GM21360 (cell line): ENCODE measurements at regions not wholly inside any gene's neighbourhood (a gene's known extent, or its start where the extent isn't known, plus 50 kb on each side); places are given as distances from the start of the nearest gene placed in this dataset.

Source experiments
- ATAC-seq: cut with Tn5 transposase; IDR thresholded peaks from one replicate; pipeline ENCODE4 v1.9.1; 2021; ENCODE audit warnings: mild to moderate bottlenecking, moderate library complexity; ENCODE audit not compliant: unreplicated experiment

DNA sequence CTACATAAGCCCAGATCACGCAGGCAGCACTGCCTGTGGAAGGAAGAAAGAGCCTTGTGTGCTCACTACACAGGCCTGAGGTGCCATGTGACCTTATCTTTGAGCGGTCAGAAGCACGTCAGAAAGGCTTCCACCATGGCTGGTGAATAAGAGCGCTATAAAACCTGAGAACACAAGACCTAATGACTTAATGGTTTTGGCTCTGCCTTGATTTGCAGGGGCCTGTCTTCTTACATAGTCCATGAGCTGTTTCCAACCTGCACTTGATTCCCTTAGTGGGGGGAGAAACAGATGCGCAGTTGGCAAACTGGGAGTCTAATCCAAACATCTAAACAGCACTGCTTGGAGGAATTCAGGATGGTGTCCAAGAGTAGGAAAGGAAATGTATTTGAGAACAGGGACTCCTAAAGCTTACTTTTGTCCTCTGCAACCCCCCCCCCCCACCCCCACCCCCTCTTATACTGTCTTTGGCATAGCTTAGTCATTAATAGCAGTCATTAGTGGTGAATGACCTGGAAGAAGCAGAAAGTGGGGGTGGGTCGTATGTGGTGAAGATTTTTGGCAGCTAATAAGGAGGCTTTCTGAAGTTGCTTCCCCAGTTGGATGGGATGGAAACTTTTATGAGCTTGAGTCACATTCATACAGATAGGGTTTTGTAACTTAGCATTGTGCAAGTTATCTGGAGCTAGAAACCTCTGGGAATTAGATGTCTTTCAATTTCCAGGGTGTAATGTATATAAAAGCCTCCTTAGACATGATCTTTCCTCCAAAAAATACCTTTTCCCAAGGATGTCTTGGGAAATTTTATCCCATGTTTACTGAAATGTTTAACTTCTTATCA is 454.1 kb downstream of the MEIS1 start:
- ATAC-seq, result no peak

DNA sequence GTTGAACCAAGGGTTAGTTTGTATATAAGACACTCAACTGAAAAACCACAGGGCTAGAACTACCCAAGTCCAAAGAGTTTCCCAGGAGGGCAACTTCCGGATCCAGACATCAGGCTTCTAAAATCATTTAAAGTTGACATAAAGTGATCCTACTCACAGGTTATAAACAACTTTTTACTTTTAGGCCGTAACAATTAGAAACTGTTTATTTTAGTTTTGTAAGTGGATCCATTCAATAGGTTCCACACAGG is 454.6 kb downstream of the MEIS1 start:
- ATAC-seq, result no peak

DNA sequence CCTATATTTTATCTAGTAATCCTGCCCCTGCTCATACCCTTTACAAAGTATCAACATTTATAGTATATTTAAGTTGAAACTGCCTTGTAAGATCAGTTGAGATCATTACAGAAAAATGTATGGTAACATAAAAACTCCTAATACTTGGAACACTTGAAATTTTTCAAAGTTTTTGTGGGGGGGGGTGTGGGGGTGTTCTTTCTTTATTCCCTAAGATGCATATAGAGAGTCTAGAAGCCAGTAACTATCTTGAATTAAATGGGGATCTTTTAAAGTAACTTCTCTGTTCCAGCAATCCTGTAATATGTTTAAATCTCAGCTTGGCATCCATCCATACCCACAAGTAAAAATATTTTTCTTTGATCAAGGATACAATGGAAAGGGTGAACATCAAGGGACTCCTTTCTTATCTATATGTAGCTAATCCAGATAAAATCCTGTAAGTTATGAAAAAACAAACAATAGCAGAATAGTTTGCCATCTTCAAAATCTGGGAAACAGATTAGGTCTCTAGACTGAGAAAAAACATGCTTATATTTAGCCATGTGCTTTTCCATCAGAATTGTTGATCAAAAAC is 455.3 kb downstream of the MEIS1 start:
- no peak for ATAC-seq

DNA sequence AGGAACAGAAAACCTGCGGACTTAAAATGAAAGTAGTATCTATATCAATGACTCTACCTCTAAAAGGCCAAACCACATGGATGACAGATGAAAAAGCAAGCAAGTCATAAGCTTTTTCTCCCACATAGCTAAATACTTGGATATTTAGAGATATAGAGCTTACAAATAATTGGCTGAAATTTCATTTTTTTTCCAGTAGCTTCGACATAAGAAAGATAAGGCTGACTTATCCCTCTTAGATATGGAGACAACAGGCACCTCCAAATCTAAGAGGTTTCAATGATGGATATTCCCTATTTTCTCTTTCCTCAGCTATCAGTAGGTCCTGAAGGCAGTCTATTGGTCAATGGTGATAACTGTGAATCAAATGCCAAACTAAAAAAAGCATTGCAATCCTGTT is 460.3 kb downstream of the MEIS1 start:
- ATAC-seq, result no peak

DNA sequence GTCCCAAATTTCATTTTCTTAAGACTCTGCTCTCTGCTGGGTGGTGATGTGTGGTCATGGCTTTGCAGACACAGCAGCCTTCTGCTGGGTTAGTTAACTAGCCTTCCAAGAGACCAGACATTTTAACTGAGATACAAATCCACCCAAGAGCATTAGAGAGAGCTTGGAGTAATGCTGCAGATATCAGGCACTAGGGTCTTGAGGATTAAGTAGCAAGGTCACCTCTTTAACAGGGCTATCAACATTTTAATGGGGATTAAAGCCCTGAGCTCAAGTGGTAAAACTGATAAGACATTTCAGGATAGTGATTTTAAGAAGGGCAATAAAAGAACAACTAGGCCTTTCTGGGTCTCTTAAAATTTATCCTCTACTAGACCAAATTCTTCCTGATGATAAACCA is 461.2 kb downstream of the MEIS1 start:
- no peak for ATAC-seq

DNA sequence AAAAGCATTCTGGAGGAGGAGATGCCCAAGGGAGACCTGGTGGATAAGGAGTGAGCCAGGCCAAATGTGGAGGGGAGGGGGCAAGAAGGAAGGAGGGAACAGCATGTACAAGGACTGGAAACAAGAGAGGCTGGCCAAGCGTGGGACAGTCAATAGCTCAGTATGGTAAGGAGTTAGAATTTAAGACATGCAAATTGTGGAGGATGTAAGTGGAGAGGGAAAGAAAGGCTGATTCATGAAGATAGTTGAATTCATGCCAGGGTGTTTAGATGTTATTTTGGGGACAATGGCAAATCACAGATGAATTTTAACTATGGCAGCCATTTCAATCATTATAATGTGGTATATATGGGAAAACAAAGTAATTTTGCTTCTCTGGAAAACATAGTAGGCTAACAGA is 462.3 kb downstream of the MEIS1 start:
- no peak for ATAC-seq

DNA sequence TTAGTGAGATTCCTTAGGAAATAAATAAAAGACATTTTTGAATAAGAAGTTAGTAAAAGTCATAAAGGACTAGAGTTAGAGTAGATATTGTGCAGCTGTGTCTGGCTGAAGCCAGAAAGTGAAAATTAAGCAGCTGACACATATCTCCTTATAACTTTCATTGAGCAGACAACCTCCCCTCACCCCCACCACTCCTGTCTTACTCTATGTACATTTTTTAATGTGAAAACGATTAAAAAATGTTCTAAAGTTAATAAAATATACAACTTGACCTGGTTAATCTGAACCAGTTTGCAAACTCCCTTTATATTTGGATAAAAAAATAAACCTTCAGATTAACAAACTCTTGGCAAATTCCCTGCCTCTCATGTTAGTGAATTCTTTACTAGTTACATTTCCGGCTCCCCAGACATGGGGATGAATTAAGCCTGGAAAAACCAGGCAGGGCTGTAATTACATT is 462.8 kb downstream of the MEIS1 start:
- ATAC-seq, result no peak

DNA sequence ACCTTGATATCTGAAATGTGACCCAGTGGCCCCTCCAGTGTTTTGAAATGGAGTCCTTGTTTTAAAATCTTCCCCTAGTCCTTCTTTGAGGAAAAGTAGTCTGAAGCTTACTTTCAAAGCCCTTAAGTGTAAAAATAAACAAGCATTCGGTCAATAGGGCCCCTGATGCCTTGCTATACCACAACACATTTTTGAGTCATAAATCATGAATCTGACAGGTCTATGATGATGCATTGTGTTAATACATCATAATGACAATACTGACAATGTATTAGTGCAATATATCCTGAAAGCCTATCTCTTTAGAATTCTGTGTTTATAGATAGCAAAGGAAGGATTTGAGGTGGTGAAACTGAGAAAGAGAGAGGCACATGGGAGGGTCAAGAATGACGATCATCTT is 464.2 kb downstream of the MEIS1 start:
- no peak for ATAC-seq

DNA sequence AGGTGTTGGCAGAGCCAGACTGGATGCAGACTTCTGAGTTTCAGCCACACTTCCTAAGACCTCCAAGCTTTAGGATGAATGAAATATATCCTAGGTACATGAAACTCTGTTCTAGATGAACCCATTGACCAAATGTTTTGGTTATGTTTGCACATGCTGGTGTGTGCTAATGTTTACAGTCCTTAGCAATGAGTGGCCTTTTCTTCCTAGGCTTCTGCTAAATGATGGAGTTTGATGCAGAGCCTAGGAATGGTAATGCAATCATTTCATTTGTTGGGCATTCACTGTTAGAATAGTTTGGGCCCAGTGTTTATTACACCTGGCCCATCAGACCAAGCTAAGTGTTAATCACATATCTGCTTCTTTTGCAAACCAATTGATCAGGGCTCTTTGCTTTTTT is 464.7 kb downstream of the MEIS1 start:
- ATAC-seq, result no peak

DNA sequence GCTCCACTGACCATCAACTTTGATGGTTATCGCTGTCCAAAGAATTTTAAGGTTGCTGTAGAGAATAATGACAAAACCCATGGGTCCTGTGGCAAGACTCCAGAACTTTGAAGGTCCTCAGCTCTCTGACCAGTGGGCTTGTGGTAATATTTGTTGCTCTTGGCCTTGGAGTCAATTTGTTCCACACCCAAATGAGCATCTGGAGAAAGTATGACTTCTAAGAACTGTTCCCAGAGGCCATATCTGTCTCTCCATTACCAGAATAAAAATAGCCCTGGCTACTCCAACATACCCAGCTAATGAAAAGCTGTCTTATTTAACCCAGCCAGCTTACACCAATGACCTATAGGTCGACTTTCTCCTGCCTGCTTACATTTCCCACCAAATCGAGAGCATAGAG is 466.4 kb downstream of the MEIS1 start:
- ATAC-seq, result no peak

DNA sequence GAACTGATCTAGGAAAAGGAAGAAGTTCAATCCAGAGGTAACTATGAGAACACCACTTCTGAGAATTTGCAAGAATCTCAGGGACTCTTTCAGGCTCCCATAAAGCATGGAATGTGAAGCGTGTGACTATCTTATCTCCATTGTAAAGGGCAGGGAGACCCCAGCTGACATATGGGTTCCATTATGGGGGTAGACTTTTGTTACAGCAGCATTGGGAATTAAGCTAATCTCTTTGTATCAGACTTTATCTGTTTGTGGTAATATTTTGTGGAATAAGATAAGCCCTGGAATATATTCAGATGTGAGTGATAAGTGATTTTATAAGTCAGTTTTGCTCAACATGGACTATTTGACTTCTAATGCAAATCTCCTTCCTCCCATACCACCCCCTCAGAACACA is 468.3 kb downstream of the MEIS1 start:
- no peak for ATAC-seq

DNA sequence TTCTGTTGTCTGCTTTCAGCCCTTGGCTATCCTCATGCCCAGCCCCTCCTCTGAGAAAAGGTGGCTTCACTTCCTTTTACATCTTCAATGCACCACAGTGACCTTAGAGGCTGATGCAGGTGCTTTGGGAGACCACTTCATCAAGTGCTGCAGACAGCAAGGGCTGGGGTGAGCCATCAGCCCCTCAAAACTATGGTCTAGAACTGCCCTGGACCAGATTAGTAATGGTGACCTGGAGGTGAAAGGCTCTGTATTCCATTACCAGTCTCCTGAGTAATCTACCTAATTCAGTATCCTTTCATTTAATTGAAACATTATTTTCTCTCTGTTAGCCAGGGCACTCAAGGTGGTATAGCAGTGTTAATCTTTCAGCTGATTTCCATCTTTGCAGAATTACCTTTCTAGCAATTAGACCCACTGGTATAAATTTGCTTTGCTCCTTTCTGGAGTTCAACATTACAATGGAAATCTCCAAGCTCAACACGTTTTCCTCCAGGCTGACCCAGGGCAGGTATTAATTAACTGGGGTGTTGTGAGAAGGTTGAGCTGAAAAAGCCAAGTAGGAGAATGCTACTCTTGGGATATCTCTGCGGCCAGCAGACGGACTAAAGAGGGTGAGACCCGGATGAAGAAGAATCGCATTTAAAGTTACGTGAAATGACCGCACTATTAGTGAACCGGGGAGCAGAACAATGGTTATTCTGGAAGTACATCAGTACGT is 469.0 kb downstream of the MEIS1 start:
- no peak for ATAC-seq

DNA sequence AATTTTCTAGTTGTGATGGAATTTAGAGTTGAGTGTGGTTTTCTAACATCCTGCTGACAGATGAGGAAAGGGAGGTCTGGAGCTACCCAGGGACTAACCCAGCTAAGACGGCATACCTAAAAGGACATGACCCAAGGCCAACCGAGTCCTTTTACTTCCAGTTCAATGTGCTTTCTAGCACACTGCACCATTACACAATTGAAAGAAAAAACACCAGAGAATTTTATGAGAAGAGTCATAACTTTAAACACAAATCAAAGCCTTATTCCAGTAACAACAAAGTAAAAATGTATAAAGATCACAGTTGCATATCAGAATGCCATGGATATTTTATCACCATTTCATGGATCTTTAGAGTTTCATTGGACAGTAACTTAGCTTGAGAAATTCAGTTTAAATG is 480.3 kb downstream of the MEIS1 start:
- ATAC-seq, result no peak

DNA sequence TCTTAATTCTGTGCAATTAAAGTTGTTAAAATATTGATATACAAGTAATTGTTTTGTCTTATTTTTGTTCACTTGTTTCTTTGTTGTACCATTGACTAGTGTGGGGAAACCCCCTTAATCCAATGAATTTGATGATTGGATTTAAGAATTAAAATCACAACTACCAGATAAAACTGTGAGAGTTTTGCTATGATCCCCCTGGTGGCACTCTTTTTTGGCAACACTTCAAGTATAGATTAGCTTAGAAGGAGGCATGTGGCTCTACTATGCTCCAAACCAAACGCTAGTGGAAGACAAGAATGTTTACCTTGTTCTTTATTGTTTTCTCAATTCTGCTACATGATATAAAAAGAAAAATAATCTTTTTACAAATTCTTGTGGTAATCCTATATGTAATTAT is 477.8 kb upstream of the ETAA1 start:
- ATAC-seq, result no peak

DNA sequence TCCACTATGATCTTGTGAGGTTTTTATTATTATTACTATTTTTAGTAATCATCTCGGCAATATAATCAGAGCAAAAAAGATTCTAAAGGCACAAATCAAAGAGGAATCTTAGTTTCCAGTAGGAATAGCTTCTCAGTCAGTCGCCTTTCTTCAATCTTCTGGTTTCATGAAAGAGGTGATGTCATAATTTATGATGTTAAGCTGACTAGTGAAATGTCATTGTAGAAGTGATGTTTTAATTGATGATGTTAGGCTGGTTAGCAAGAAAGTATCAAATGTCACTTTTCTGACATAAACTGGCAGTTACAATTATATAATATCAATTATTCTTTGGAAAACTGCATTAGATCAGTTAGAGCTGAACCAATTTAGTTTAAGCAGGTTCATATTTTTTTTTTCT is 476.7 kb upstream of the ETAA1 start:
- no peak for ATAC-seq

DNA sequence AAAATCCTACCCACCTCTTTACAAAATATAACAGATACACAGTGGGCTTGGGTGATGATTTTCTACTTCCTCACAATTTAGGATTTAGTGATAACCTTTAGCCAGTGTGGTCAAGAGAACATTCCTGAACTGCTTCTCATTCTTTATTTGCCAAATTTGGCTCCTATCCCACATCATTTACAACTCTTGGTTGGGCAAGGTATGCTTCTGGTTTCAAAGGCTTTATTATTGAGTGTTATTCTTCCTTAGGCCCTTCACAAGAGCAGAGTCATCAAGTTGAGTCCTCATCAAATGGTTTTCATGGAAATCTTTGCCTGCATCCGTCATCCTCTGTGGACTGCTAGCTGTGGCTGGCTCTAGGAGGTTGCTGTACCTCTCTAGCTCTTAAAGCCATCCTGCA is 472.0 kb upstream of the ETAA1 start:
- ATAC-seq, result no peak

DNA sequence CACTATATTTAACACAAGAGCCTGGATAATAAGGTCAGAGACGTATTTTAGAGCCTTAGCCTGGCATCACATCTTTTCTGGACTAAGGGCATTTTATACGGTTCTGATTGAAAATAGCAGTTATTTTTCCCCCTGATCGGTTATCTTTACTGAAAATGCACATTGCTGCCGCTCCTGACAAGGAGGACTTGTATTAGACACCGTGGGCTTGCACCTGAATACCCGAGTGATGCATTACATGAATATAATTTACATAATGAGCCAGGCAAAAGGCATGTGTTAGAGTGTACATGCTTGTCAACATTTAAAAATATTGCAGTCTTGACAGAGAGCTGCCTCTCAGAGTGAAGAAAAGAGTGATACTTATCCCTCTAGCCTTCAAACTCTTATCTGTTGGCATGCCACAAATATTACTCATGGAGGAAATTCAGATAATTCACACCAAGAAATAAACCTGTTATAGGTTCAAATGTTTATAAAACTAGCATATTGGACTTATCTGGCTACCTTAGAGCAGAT is 470.5 kb upstream of the ETAA1 start:
- ATAC-seq, result no peak

DNA sequence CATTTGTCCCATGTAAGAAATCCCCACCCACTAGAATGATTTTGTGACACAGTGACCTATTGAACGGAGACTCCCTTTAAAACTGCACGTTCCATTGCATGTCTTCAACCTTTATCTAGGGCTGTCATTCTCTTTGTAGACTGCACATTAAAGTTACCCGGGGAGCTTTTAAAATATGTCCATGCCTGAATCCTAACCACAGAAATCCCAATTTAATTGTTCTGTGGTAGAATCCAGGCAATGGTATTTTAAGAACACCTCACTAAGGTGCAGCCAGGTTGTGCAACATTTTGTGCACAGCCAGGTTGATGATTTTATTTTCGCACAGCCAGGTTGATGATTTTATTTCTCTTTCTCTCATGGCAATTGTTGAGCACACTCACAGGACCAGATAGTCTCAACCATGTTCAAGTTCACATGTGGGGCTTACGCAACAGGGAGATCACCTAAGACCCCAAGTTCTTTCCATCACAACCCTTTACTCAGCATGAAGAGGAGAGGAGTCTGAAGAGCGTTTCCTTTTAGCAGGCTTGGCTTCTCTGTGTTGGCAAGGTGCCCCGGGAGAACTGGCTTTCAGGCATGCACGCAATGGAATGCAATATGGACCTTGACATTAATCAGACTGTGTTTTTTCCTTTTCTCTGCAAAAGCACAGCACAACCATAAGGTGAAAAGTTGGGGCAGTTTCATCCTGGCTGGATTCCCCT is 467.3 kb upstream of the ETAA1 start:
- no peak for ATAC-seq

DNA sequence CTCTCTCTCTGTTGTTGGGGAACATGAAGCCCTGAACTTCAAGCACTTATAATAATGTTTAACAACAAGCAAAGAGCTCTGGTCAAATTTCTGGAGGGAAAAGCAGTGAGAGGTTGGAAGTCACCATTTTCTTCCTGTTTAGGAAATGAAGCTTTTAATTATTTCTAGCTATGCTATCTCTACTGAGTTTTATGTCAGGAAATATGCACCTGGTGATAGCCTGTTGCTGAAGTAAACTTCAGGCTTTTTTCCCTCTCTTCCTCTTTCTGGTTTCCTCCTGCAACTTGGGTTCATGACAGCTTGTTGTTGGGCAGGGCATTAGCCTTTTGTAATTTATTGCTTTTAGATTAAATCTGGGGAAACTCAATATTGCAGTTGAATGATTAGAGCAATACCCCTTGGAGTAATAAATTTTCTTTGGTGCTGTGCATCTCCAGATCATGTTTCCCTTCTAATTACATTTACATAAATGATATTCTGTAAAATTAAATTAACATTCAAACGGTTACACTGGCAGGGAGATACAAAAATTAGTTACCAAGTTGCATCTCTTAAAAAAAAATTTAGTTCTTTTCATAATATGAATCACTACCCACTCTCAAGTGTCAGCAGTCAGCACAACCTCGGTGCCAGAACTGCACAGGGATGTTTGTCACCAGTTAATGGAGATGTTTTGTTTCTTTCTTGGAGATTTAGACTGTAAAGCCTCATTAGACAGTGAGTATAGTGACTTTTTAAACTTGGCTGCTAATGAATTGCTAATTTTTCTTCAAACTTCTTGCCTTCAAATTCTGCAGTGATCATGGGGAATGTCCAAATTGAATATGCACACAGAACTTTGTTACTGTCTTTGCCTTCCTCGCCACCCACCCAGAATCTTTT is 466.6 kb upstream of the ETAA1 start:
- no peak for ATAC-seq

DNA sequence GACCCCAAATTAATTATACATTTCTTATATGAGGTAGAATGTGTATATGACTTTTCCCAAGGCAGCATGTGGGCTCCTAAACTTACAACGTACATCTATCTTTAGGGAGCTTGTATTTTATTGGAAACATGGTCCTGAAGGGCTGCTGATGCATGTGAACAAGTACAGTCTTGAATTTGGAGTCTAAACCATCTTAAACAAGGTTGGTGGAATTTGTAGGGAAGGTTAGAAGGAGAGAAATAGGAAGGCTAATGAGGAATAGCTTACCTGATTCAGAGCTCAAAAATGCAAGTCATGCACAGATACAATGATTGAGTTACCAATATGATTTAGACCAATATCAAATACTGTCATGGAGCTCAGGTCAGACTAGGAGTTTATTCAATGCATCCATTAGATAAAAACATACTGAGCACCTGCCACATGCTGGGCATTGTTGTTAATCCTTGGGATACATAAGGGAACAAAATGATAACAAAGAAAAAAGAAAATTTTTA is 458.6 kb upstream of the ETAA1 start:
- ATAC-seq, result no peak
